ENCODE measurements at regions not wholly inside any gene's neighbourhood (a gene's known extent, or its start where the extent isn't known, plus 50 kb on each side); places are given as distances from the start of the nearest gene placed in this dataset.
"Not testable (repeated sequence)": the region's sequence is repeated elsewhere in the genome, so short reads cannot be mapped to it uniquely, and the experiment has no call there.

DNA sequence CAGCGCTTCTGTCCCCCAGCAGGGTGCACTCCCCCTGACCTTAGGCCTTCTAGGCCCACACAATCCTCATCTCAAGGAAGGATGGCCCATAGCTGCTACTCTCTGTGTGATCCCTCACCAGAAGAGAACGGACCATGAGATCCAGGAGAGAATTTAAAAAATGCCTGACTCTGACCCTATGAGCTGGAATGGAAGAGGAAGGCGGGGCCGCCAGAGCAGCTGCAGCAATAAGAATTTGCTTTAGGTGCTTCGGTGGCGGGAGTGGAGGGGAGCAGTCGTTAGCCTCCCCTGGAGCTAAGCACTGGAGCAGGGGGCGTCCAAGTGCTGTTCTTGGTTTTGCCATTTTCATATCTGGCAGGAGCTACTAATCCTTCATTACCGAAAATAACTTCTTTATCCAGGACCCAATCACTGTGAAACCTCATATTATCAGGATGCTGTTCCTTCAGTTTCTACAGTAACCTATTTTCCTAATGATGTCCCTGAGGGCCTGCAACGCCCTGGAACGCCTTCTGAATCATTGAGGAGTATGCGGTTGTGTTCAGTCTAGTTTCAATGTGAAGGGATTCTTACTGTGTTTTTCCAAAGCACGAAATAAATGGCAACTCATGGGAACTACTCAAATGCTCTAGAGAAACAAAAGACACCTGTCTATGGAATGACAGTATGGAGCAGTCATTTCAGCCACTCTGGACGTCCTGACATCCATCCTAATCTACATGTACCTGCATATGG, 105.1 kb upstream of the SIX2 start:
- no peak for DNase-seq (ENCODE audit: low spot score)

DNA sequence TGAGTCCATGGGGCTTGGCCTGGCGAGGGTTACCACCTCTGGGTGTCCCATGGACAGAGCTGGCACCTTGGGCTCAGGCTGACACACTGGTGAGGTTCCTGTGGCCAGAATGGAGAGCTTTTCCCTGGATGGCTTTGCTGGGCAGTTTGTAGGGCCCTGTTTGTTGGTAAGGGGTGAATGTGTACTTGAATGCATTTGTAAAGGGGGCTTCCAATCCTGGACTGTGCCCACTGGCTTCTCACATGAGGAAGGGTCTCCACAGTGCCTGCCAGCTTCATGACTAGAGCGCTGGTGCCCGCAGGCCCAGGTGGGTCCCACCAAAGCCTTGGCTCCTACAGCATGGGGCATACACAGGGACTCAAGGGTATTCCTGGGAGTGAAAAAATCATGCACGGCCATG, 103.5 kb upstream of the SIX2 start:
- DNase-seq (ENCODE audit: low spot score), result no peak

DNA sequence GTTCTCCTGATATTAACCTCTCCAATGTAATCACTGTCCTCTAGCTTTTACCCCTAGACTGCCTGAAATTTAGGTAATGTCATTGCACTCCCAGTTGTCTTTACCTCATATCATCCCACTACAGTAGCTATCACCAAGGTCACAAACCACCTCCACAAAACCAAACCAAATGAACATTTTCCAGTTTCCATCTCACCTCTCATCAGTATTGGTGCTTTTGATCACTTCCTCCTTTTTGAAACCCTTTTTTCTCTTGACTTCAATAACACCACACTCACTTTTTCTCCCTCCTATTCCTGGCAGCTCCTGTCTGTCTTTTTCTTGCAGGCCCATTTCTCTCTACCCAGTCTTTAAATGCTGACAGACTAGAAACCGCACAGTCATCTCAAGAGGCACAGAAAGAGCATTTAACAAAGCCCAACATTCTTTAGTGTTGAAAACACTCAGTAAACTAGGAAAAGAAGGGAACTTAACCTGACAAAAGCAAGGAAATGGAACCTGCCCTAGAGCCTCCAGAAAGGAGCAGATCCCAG, 95.9 kb upstream of the SIX2 start:
- DNase-seq (ENCODE audit: low spot score), result no peak

DNA sequence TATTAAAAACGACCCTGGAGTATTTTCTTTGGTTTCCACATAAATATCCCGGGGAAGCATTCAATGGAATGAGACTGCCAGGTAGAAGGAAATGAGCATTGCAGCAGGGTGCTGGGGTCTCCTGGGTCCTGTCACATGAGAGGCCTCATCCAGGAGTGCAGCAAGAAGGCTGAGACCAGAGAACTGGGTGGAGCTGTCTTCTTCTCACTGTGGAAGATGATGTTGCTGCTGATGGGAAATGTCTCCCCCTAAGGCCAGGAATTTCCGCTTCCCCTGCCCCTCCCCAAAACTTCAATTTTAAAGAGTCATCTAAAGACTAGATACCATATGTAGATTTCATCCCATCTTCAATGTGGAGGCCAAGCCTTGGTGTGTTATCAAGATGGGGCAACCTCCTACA, 95.2 kb upstream of the SIX2 start:
- no peak for DNase-seq (ENCODE audit: low spot score)

DNA sequence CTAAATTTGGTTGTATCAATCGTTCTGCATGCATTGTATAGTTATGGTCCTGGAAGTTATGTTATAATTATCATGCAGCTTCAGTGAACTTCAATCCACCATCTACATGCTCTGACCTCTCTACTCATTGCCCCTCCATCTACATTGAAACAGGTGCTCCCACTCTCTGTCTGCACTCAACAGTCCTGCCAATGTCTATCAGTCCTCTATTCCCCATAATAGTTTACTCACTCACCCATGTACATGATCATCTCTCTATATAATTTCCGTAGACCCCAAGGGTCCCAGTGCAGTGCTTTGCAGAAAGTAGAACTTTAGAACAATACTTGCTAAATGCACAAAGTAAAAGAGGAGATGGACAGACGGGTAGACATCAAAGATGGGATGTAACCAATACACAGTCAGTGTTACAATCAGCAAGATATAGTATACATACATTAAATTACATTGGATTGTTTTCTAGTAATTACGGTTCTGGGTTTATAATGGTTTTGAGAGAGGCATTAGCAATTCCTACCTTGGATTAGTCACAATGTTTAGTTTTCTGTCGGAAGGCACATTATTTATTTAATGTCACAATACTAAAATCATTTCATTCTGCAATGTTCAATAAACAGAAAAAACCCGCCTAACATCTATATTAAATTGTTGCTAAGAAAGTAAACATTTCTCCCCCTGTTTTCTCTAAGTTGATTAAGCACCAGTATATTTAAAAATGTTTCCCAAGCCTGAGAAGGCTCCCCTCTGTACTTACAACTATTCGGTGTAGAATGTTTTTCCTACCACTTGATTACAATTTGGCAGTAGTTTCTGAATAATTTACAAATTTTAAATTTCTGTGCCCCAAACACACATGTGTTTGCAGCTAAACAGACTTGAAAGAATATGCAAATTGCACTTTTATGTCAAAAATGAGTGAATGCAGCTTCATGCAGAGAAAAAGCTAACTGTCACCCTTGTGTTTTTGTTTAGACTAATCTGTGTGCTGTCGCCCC, 94.4 kb upstream of the SIX2 start:
- DNase-seq (ENCODE audit: low spot score), result no peak

DNA sequence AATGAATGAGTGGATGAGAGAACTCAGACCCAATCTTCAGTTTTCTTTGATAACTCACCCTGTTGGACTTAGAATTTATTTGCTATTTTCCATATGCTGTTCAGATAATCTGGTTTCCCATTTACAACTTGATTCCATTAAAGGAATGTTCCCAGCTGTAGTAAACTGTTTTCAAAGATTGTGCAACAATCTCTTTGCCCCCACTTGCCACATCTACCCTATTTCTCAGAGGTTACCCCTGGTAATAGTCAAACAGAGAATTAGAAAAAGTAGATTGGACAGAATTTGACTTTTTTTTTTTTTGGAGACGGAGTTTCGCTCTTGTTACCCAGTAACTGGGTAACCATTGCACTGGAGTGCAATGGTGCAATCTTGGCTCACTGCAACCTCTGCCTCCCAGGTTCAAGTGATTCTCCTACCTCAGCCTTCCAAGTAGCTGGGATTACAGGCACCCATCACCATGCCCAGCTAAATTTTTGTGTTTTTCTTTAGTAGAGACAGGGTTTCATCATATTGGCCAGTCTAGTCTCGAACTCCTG, 93.4 kb upstream of the SIX2 start:
- DNase-seq (ENCODE audit: low spot score), result no peak

DNA sequence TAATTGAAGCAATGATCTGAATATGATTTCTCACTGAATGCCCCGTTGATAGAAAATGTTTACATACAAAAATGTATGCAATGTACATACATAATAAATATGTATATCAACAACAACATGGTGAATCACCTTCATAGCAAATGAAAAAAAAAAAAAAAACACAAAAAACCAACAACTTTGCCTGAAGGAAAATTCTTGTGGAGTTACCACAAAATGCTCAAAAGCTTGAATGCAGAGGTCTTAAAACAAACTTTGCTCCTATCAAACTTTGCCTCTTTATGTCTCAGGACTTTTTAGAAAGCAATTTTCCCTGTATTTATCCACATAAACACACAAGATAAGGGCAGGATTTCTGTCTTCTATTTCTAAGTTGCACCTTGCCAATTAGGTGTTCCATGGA, 92.9 kb upstream of the SIX2 start:
- no peak for DNase-seq (ENCODE audit: low spot score)

DNA sequence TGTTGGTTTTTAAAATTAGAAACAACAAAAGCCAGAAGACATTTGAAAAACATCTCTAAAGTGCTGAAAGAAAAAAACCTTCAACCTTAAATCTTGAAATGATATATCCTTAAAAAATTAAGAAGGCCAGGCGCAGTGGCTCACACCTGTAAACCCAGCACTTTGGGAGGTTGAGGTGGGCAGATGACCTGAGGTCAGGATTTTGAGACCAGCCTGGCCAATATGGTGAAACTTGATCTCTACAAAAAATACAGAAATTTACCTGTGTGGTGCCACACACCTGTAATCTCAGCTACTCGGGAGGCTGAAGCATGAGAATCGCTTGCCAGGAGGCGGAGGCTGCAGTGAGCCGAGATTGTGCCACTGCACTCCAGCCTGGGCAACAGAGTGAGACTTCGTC, 87.7 kb upstream of the SIX2 start:
- DNase-seq (ENCODE audit: low spot score), result no peak

DNA sequence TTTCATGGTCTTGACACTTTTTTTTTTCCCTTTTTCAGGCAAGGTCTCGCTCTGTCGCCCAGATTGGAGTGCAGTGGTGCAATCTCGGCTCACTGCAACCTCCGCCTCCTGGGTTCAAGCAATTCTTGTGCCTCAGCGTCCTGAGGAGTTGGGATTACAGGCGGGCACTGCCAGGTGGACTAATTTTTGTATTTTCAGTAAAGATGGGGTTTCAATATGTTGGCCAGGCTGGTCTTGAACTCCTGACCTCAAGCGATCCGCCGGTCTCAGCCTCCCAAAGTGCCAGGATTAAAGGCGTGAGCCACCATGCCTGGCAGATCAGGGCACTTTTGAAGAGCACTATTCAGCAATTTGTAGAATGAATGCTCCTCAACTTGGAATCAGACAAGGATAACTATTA, 86.8 kb upstream of the SIX2 start:
- DNase-seq (ENCODE audit: low spot score), result not testable (repeated sequence)

DNA sequence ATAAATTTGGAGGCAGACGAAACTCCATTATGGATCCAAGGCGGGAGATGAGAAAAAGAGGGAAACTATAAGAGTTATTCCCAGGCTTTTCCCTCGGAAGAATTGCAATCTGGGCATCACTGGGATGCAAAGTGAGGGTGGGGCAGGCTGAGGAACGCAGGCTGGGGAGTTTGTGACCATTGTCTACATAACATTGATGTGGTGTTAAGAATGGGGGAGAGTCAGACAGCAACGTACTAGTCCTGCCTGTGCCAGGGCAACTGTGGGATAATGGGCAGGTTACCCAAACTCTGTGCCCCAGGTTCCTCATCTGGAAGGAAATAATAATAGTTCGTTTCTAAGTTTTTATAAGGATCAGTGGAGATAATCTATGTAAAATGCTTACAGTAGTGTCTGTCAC, 84.4 kb upstream of the SIX2 start:
- DNase-seq (ENCODE audit: low spot score), result no peak

DNA sequence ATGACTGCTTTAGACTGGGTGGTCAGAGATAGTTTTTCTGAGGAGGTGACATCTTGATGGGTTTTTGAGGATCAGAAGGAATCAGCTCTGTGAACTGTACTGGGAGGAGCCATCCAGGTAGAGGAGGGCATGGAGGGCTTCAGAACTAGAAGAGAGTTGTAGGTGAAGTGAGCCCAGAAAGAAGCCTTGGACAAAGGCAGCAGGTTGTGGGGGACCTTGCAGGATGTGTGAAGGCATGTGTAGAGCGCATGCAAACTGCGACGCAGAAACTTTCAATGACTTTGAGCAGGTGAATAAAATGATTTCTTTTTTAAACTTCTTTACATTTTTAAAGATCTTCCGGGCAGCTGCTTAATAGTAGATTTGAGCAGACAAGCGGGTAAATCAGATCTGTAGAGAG, 83.9 kb upstream of the SIX2 start:
- DNase-seq (ENCODE audit: low spot score), result no peak

DNA sequence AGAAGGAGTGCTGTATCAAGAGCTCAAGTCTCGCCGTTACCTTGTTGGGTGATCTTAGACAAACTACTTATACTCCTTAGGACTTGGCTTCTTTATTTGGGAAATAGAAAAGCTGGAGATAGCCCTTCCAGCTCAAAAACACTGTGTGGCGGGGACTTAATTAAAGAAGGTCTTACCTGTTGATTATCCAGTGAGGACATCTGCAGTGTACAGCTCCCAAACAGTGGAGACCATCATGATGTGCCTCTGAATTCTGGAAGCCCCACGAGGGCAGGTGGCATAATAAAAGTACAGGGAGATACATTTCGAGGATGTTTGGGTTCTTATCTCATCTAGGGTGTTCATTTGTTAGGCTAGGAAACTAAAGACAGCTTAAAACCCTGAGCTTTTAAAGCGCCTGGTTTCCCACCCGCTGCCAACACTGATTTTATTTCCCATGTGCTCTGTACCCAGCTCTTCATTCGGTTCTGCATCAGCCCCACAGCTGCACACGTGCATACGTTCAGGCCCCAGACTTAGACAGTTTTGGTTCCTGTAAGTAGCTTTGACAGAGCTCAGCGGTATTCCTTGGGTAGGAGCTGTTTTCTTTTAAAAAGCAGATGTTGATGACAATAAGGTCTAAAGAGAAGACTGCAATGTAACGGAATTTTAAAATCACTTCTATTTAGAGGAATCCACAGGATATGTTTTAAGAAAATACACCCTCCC, 80.5 kb upstream of the SIX2 start:
- no peak for DNase-seq (ENCODE audit: low spot score)

DNA sequence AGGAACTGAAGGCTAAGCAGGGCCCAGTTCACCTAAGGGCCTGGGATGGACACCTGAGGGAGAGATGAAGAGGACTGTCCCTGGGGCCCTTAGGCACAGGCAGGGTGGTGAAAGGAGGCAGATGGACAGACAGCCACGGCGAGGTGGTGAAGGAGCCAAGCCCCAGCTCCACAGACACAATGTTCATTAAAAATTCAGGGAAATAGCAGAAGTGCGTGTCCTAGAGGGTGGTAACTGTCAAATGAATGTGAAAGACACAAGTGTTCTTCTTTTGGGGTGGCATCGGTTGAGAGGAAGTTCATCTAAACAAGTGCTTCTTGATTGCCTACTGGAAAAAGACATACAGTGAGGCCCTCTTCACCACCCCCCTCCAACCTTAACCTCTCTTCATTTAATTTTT, 76.2 kb upstream of the SIX2 start:
- no peak for DNase-seq (ENCODE audit: low spot score)

DNA sequence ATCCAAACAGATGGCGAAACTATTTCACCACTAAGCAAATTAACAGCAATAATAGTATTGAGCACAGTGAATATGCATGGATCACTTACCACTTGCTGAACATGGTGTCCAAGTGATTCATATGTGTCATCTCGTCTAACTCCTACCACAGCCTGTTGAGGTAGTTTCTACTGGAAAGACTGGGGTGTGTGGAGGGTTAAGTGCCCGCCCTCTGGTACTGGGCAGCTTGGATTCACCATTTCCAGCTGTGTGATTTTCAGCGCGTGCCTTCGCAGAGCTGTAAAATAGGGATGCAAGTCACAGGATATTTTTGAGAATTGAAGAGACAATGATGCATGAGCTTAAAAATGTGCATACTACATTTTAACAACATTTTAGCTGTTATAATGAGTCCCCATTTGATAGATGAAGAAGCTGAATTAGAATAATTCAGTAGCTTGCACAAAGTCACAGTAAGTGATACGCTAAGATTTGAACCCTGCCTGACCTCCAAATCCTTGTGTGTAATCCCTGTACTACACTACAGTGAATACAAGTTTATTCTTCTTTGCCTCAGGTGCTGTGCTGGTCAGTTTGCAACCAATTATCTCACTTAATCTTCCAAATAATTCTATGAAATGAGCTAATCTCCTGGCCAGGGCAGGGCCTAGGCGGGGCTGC, 75.2 kb upstream of the SIX2 start:
- no peak for DNase-seq (ENCODE audit: low spot score)

DNA sequence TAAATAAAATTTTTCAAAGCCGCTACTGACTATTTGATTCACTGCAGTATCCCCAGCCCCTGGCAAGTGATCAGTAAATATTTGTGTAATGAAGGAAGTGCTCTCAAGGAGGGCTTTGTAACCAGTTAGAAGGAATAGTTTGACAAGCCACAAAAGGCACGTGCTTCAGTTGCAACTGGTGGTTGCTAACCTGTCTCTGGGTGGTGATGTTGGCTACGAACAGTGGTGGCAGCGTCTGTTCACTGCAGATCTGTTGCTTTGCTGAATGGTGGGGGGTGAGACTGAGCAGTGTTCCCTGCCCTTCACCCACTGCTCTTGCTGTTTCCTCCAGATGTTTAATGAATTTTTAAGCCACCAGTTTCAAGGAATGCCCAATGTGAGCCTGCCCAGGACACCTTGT, 73.9 kb upstream of the SIX2 start:
- DNase-seq (ENCODE audit: low spot score), result no peak

DNA sequence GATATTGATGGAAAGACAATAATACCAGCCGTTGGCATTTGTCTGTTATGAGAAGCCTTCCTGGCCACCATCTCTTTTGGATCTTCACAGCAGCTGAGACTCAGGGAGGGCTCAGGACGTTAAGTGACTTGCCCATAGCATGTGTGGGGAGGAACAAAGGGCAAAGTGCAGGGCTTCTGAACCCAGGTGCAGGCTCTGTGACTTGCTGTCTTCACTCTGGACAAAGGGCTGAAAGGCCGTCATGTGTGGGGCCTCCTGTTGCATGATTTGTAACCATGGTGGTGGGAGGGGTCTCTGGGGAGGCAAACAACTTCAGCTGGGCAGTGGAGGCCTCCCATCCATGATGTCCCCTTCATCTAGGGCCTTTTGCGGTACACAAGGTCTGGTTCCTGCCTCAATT, 65.5 kb upstream of the SIX2 start:
- DNase-seq (ENCODE audit: low spot score), result no peak

DNA sequence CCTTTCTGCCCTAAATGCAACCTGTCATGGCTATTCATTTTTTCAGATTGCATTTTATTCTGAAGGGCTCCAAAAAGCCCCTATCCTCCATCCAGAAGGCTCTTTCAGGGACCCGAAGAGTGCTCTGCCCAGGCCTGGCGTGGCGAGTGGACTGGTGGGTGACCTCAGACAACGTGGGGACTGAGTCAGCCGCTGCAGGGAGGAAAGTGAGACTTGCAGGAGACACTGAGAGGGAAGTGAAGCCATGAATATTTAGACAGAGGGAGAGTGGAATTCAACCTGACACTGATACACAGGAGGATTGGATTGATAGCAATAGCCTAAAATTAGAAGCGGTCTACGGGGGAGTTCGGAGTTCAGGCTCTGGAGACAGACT, 63.6 kb upstream of the SIX2 start:
- no peak for DNase-seq (ENCODE audit: low spot score)

DNA sequence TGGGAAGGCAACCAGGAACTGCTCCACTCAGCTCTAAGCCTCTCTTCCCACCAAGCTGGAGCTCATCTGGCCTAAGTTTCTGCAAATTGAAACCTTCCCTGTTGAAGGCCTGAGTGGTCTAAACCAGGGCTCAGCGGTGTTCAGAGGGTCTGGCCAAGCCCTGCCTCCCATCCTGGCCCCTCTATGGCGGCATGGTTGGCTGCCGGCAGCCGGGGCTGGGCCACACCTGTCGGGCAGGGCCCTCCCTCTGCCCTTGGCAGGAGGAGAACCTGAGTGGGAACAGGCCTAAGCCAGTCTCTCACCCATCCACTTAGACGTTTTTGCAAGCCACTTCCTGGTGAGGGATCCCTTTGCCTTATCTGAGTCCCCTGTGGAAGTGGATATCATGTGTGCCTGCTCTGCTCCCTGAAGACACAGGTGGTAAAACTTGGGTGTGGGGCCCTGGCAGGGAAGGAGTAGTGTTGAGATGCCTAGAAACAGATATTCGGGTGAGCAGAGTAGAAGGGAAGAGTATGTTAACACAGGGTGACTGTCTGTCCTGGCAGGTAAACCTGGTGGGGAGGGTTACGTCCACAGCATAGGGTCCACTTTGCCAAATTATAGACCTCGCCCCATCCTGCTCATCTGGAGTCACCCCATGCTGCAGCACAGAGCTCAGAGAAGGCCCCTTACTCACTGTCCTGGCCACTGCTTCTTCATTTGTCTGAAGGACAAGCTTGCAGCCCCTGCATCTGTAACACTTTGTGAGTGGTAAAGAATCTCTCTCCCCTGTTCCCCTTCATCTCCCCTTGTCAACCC, 63.0 kb upstream of the SIX2 start:
- no peak for DNase-seq (ENCODE audit: low spot score)

DNA sequence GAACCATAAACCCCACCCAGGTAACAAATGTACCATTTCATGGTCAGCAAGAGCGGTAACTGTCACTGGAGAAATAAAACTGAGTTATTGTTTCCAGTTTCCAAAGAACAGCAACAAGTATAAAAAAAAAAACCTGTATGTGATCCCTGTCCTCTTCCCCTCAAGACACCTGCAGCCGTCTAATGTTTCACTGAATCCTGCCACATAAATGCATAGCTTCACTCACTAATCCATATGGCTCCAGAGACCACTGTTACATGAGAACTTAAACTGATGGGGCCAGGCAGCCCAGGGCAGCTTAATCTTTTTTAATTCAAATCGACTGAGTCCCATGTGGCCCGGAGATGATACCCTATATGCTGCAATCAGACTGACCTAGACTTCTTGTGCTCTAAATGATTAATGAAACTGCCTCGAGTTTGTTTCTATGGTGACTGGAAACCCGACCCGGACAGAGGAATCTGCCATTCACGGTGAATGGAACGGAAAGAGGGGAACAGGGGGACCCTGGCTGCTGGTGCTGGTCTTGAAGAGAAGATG, 60.9 kb upstream of the SIX2 start:
- no peak for DNase-seq (ENCODE audit: low spot score)

DNA sequence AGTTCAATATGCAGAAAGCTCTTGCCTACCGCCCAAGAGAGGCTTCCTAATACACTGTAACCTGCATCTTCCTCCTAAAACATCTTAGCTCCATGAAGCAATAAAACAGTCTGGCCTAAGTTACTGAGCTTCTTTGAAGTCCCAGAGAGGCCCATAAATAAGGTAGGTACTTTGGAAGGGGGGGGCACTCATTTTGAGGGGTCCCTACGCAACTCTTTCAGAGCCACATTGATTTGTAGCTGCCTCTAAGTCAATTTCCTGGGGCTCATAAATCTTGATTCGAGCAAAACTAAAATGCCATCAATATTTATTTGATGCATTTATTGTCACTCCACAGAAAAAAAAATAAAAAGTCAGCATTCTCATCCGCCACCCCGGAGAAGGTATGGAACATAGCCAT, 60.4 kb upstream of the SIX2 start:
- no peak for DNase-seq (ENCODE audit: low spot score)
